CD4-positive, alpha-beta T cell treated with Interleukin-4 for 4 hours (primary cell): ENCODE measurements at regions not wholly inside any gene's neighbourhood (a gene's known extent, or its start where the extent isn't known, plus 50 kb on each side); places are given as distances from the start of the nearest gene placed in this dataset.

Experiments
- DNase-seq: peaks from one replicate; pipeline ENCODE4 v3.0.0-alpha.2; 2020

DNA sequence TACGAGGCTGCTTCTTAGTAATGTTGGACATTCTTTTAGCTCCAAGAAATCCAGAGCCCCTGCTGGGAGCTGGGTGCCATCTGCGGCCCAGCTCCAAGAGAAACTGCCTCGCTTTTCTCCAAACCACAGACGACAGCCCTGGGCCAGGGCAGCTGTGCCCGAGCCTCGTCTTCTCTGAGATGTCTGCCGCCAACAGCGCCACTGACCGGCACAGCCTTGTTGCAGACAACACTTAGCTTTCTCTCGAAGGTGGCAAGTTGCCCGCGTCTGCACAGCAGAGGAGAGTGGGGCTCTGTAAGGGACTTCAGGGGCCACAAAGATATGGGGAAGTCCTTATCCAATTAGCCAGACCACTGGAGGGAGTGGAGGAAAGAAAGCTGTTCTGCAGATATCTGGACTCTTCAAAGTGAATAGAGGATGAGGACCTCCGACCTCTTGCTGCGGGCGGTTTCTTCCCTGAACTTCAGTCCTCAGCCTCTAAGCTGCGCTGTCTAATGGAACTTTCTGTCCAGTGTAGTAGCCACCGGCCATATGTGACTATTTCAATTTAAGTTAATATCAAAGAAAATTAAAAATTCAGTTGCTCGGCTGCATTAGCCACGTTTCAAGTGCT, 63.9 kb upstream of the DISP3 start:
- DNase-seq, result no peak

DNA sequence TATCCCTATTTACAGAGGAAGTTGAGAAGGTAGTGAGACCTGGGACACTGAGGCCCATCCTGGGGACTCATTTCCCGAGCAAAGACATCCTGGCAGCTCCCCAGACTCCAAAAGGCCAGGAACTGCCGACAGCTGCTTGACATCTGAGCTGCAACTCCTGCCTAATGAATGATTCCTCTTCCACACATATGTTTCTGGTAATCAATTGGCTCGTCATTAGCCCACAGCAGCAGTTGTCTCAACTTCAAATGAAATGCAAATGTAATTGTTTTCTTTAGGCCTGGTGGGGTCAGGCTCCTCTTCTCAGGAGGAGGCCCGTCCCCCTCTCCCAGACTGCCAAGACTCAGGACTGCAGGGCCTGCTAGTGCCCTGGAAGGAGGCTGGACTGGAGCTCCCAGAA, 61.8 kb upstream of the DISP3 start:
- no peak for DNase-seq

DNA sequence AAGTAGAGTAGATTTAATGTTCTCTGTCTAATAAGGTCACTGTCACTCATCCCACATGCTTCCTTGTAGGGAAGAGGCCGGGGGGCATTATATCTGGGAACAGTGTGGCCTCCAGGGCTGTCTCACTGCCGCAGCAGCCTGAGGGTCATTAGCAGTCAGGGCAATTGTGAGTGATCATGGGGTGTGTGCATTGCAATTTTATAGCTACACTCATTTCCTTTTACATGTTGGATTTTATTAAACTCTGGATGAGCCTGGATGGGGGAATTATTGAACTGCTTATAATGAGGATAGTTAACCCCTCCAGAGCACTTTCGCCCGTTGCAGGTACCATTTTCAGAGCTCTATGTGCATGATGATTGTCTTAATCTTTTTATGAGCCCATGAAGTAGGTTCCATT, 60.9 kb upstream of the DISP3 start:
- no peak for DNase-seq

DNA sequence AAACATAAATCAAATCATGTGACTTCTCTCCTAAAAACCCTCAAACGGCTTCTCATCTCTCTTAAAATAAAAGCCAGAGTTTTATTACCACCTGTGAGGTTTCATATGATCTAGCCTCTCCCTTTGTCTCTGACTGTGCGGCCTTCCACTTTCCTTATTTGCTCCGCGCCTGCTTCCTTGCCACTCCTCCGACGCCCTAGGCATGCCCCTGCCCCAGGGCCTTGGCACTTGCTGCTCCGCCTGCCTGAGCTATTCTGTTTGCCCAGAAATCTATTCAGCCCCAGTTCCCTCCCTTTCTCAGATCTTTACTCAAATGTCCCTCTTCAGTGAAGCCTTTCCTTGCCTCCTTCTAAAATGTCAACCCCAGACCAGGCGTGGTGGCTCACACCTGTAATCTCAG, 57.5 kb upstream of the DISP3 start:
- DNase-seq, result no peak

DNA sequence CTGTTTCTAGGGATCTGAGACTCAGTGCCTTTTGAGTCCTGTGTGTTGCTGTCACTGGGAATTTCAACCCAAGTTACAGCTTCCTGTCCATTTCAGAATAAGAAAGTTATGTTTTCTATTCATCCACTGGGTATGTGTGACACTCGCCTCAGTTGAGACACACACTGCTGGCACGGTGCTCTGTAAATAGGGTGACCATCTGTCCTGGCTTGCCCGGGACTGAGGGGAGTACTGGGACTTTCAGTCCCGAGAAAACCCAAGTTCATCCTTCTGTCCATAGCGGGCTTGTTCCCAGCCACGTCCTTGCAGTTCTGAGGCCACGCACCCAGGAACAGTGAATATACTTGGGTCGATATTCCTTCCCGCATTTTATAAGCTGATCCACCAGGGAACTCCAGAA, 56.3 kb upstream of the DISP3 start:
- DNase-seq, result no peak

DNA sequence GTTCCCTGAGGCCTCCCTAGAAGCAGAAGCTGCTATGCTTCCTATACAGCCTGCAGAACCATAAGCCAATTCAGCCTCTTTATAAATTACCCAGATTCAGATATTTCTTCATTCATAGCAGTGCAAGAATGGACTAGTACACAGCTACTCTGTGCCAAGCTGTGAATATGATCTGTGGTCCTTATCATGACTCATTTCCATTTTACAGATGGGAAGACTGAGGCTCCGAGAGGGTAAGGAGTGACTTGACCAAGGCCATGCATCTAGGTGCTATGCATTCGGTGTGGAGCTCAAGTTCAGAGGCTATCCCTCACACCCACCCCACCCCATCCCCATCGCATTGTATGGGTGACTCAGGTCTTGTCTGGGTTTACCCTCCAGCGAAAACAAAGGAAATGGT, 52.3 kb upstream of the DISP3 start:
- DNase-seq, result no peak

DNA sequence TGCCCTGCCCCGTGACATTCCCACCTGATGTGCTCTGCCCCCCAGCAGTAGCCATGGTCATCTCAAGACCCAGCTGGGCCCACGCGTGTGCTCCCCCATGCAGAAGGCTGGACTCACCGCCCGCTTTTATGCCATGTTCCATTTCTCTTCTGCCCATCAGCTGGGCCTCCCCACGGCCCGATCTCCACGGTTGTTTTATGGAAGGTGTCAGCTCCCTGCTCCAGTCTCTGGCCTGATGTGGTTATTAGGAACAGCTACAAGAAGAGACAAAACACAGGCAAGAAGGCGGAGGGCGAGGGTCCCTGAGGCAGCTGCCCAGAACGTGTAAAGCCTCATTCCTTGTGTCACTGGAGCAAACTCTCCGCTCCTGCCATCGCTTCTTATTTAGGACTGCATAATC, 50.2 kb upstream of the DISP3 start:
- DNase-seq, result no peak
